ENCODE measurements at regions not wholly inside any gene's neighbourhood (a gene's known extent, or its start where the extent isn't known, plus 50 kb on each side); places are given as distances from the start of the nearest gene placed in this dataset.
"Not testable (repeated sequence)": the region's sequence is repeated elsewhere in the genome, so short reads cannot be mapped to it uniquely, and the experiment has no call there.

- DNase-seq: no peak
These were observed 63.1 kb downstream of the MTNR1B start for GRCh38 chr11:93032580-93032979.

GRCh38 chr11:93033093-93033492, 63.6 kb downstream of the MTNR1B start:
- no peak for DNase-seq

GRCh38 chr11:93034031-93034722, 64.7 kb downstream of the MTNR1B start:
- no peak for DNase-seq

GRCh38 chr11:93034723-93035039, 65.2 kb downstream of the MTNR1B start:
- DNase-seq: no peak

- DNase-seq: no peak
These were observed 69.1 kb downstream of the MTNR1B start for GRCh38 chr11:93038521-93038920.

- DNase-seq: no peak
These were observed 70.2 kb downstream of the MTNR1B start for GRCh38 chr11:93039531-93040240.

- DNase-seq: no peak
These were observed 72.2 kb downstream of the MTNR1B start for GRCh38 chr11:93041682-93042081.

GRCh38 chr11:93043186-93043585, 73.7 kb downstream of the MTNR1B start:
- DNase-seq: not testable (repeated sequence)

- no peak for DNase-seq
These were observed 80.3 kb downstream of the MTNR1B start for GRCh38 chr11:93049740-93050139.

- no peak for DNase-seq
These were observed 81.7 kb downstream of the MTNR1B start for GRCh38 chr11:93051186-93051585.

- DNase-seq: no peak
These were observed 84.4 kb downstream of the MTNR1B start for GRCh38 chr11:93053864-93054263.

- no peak for DNase-seq
These were observed 84.8 kb downstream of the MTNR1B start for GRCh38 chr11:93054279-93054678.

GRCh38 chr11:93054881-93055280, 85.4 kb downstream of the MTNR1B start:
- peak in 1 of 2 donors; percentile 21 for DNase-seq

- DNase-seq: no peak
These were observed 89.9 kb downstream of the MTNR1B start for GRCh38 chr11:93059117-93059957.

- DNase-seq: no peak
These were observed 93.6 kb downstream of the MTNR1B start for GRCh38 chr11:93063086-93063485.

- DNase-seq: peak in 1 of 2 donors; percentile 4
These were observed 95.7 kb downstream of the MTNR1B start for GRCh38 chr11:93065074-93065674.

- DNase-seq: no peak
These were observed 98.5 kb downstream of the MTNR1B start for GRCh38 chr11:93067881-93068390.

- DNase-seq: no peak
These were observed 102.9 kb downstream of the MTNR1B start for GRCh38 chr11:93072229-93072914.

- DNase-seq: no peak
These were observed 103.6 kb downstream of the MTNR1B start for GRCh38 chr11:93073026-93073425.

GRCh38 chr11:93073508-93074280, 104.2 kb downstream of the MTNR1B start:
- DNase-seq: no peak

GRCh38 chr11:93074352-93074751, 104.9 kb downstream of the MTNR1B start:
- no peak for DNase-seq

- DNase-seq: no peak
These were observed 106.3 kb downstream of the MTNR1B start for GRCh38 chr11:93075782-93076181.
